ENCODE measurements at regions not wholly inside any gene's neighbourhood (a gene's known extent, or its start where the extent isn't known, plus 50 kb on each side); places are given as distances from the start of the nearest gene placed in this dataset.

- Histone ChIP-seq H3K4me1 (ENCODE audit: insufficient read depth, low read length) (peaks cover 13% of the 10 kb centered on the region; the same call in 1 of the 2 replicates), H4K20me1 (ENCODE audit: insufficient read depth, low read length) (no peaks in the 10 kb centered on the region), H3K9ac (ENCODE audit: insufficient read depth, low read depth, low read length) (no peak overlapping the region), H3K4me3 (replicated peaks in 1 of 3; ENCODE audit: insufficient read depth in 1 of 3, low read depth in 2 of 3, low read length in 3 of 3) (no peak overlapping the region), H3K36me3 (replicated peaks in 1 of 2; ENCODE audit: control insufficient read depth in 1 of 2, insufficient read depth in 2 of 2, low read length in 2 of 2) (no peaks in the 10 kb centered on the region), H3K4me2 (ENCODE audit: low read depth, low read length) (no peak overlapping the region), H3K27ac (ENCODE audit: extremely low read length, insufficient read depth, low read length) (no peak overlapping the region), H3K27me3 (ENCODE audit: control insufficient read depth in 1 of 2, insufficient read depth in 2 of 2, low read length in 2 of 2) (0 out of 5 replicates have a peak, but pooled peaks cover 0 to 9% of the 10 kb centered on the region in 2 experiments), H3K79me2 (ENCODE audit: insufficient read depth, low read length) (no peaks in the 10 kb centered on the region), H3K9me3 (ENCODE audit: low read length) (no peaks in the 10 kb centered on the region), H2AFZ (ENCODE audit: low read length) (no peak overlapping the region)
- 0% methylated on average over 2 of the region's 2 CpGs for WGBS (ENCODE audit: low lambda C conversion rate)
- intact Hi-C loops (cut with micrococcal nuclease; ENCODE audit: unreplicated experiment), result no loop called here
- in situ Hi-C loops (cut with HindIII; ENCODE audit: extremely low pct_ligation_motif_present, low pct_unique_long_range_greater_than_20kb), result no loop called here
- no peak for ATAC-seq
- TF ChIP-seq ZNF383 (CRISPR knock-in tag; IDR thresholded peaks at IDR 0.05; ENCODE audit: borderline replicate concordance) (no peak), CCDC6 (CRISPR knock-in tag; IDR thresholded peaks at IDR 0.05) (no peak), MAFF (IDR thresholded peaks at IDR 0.05; ENCODE audit: low read depth, low read length) (no peak), E2F5 (CRISPR knock-in tag; conservative IDR thresholded peaks at IDR 0.05) (no peak)
- TF ChIP-seq, protein P1, sequence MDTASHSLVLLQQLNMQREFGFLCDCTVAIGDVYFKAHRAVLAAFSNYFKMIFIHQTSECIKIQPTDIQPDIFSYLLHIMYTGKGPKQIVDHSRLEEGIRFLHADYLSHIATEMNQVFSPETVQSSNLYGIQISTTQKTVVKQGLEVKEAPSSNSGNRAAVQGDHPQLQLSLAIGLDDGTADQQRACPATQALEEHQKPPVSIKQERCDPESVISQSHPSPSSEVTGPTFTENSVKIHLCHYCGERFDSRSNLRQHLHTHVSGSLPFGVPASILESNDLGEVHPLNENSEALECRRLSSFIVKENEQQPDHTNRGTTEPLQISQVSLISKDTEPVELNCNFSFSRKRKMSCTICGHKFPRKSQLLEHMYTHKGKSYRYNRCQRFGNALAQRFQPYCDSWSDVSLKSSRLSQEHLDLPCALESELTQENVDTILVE (CRISPR knock-in tag; IDR thresholded peaks at IDR 0.05), result no peak
- TF ChIP-seq, protein P2, sequence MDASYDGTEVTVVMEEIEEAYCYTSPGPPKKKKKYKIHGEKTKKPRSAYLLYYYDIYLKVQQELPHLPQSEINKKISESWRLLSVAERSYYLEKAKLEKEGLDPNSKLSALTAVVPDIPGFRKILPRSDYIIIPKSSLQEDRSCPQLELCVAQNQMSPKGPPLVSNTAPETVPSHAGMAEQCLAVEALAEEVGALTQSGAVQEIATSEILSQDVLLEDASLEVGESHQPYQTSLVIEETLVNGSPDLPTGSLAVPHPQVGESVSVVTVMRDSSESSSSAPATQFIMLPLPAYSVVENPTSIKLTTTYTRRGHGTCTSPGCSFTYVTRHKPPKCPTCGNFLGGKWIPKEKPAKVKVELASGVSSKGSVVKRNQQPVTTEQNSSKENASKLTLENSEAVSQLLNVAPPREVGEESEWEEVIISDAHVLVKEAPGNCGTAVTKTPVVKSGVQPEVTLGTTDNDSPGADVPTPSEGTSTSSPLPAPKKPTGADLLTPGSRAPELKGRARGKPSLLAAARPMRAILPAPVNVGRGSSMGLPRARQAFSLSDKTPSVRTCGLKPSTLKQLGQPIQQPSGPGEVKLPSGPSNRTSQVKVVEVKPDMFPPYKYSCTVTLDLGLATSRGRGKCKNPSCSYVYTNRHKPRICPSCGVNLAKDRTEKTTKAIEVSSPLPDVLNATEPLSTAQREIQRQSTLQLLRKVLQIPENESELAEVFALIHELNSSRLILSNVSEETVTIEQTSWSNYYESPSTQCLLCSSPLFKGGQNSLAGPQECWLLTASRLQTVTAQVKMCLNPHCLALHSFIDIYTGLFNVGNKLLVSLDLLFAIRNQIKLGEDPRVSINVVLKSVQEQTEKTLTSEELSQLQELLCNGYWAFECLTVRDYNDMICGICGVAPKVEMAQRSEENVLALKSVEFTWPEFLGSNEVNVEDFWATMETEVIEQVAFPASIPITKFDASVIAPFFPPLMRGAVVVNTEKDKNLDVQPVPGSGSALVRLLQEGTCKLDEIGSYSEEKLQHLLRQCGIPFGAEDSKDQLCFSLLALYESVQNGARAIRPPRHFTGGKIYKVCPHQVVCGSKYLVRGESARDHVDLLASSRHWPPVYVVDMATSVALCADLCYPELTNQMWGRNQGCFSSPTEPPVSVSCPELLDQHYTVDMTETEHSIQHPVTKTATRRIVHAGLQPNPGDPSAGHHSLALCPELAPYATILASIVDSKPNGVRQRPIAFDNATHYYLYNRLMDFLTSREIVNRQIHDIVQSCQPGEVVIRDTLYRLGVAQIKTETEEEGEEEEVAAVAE (CRISPR knock-in tag; IDR thresholded peaks at IDR 0.05; ENCODE audit: borderline replicate concordance), result no peak
- ChIA-PET CTCF (ENCODE audit: low intra/inter-chr PET ratio, low total read pairs) (no interaction called here), POLR2A (no interaction called here)
- BruUV-seq (replicated peaks), result no TSS peak
- DNase-seq (ENCODE audit: low spot score), result no peak
- FAIRE-seq, result no peak
These were observed 148.7 kb upstream of the ATP1B1 start for GRCh38 chr1:168957818-168958217.
